ENCODE measurements at regions not wholly inside any gene's neighbourhood (a gene's known extent, or its start where the extent isn't known, plus 50 kb on each side); places are given as distances from the start of the nearest gene placed in this dataset.
"Not testable (repeated sequence)": the region's sequence is repeated elsewhere in the genome, so short reads cannot be mapped to it uniquely, and the experiment has no call there.

GRCh38 chr18:41134426-41134825 is 820.6 kb upstream of the PIK3C3 start:
- DNase-seq (ENCODE audit: low spot score), result no peak

- DNase-seq (ENCODE audit: low spot score), result no peak
Measured at GRCh38 chr18:41131050-41131449, 824.0 kb upstream of the PIK3C3 start.

GRCh38 chr18:41128545-41128944 is 826.5 kb upstream of the PIK3C3 start:
- no peak for DNase-seq (ENCODE audit: low spot score)

GRCh38 chr18:41128126-41128525 is 826.9 kb upstream of the PIK3C3 start:
- no peak for DNase-seq (ENCODE audit: low spot score)

GRCh38 chr18:41126541-41127235 is 828.3 kb upstream of the PIK3C3 start:
- no peak for DNase-seq (ENCODE audit: low spot score)

- no peak for DNase-seq (ENCODE audit: low spot score)
Measured at GRCh38 chr18:41121116-41121826, 833.8 kb upstream of the PIK3C3 start.

GRCh38 chr18:41119031-41119430 is 836.0 kb upstream of the PIK3C3 start:
- DNase-seq (ENCODE audit: low spot score), result no peak

- no peak for DNase-seq (ENCODE audit: low spot score)
Measured at GRCh38 chr18:41113885-41114482, 841.0 kb upstream of the PIK3C3 start.

GRCh38 chr18:41099451-41099850 is 855.6 kb upstream of the PIK3C3 start:
- DNase-seq (ENCODE audit: low spot score), result no peak

- DNase-seq (ENCODE audit: low spot score), result no peak
Measured at GRCh38 chr18:41096504-41096903, 858.5 kb upstream of the PIK3C3 start.

- DNase-seq (ENCODE audit: low spot score), result no peak
Measured at GRCh38 chr18:41077076-41077475, 878.0 kb upstream of the PIK3C3 start.

- DNase-seq (ENCODE audit: low spot score), result no peak
Measured at GRCh38 chr18:41075212-41075611, 879.8 kb upstream of the PIK3C3 start.

- no peak for DNase-seq (ENCODE audit: low spot score)
Measured at GRCh38 chr18:41073372-41073954, 881.6 kb upstream of the PIK3C3 start.

- DNase-seq (ENCODE audit: low spot score), result no peak
Measured at GRCh38 chr18:41072946-41073345, 882.1 kb upstream of the PIK3C3 start.

GRCh38 chr18:41071826-41072225 is 883.2 kb upstream of the PIK3C3 start:
- no peak for DNase-seq (ENCODE audit: low spot score)

GRCh38 chr18:41069167-41069566 is 885.9 kb upstream of the PIK3C3 start:
- DNase-seq (ENCODE audit: low spot score), result no peak

- no peak for DNase-seq (ENCODE audit: low spot score)
Measured at GRCh38 chr18:41064916-41065315, 890.1 kb upstream of the PIK3C3 start.

- DNase-seq (ENCODE audit: low spot score), result no peak
Measured at GRCh38 chr18:41060967-41061366, 894.1 kb upstream of the PIK3C3 start.

- DNase-seq (ENCODE audit: low spot score), result no peak
Measured at GRCh38 chr18:41059126-41059415, 896.0 kb upstream of the PIK3C3 start.

GRCh38 chr18:41058351-41059125 is 896.5 kb upstream of the PIK3C3 start:
- DNase-seq (ENCODE audit: low spot score), result no peak

GRCh38 chr18:41052625-41053024 is 902.4 kb upstream of the PIK3C3 start:
- DNase-seq (ENCODE audit: low spot score), result no peak

GRCh38 chr18:41046250-41046649 is 908.8 kb upstream of the PIK3C3 start:
- DNase-seq (ENCODE audit: low spot score), result not testable (repeated sequence)
